ENCODE measurements at regions not wholly inside any gene's neighbourhood (a gene's known extent, or its start where the extent isn't known, plus 50 kb on each side); places are given as distances from the start of the nearest gene placed in this dataset.
"Not testable (repeated sequence)": the region's sequence is repeated elsewhere in the genome, so short reads cannot be mapped to it uniquely, and the experiment has no call there.

GRCh38 chrX:20693078-20693477 lies 426.4 kb upstream of the RPS6KA3 start:
- DNase-seq: no peak

GRCh38 chrX:20686256-20686655 lies 419.5 kb upstream of the RPS6KA3 start:
- no peak for DNase-seq

- no peak for DNase-seq
Observed at GRCh38 chrX:20685652-20686051, 418.9 kb upstream of the RPS6KA3 start.

- DNase-seq: no peak
Observed at GRCh38 chrX:20681683-20682082, 415.0 kb upstream of the RPS6KA3 start.

GRCh38 chrX:20680998-20681397 lies 414.3 kb upstream of the RPS6KA3 start:
- DNase-seq: no peak

GRCh38 chrX:20672476-20672875 lies 405.8 kb upstream of the RPS6KA3 start:
- DNase-seq: no peak

- not testable (repeated sequence) for DNase-seq
Observed at GRCh38 chrX:20671746-20672145, 405.0 kb upstream of the RPS6KA3 start.

GRCh38 chrX:20670611-20671010 lies 403.9 kb upstream of the RPS6KA3 start:
- no peak for DNase-seq

- DNase-seq: no peak
Observed at GRCh38 chrX:20668550-20668949, 401.8 kb upstream of the RPS6KA3 start.

- no peak for DNase-seq
Observed at GRCh38 chrX:20666331-20666730, 399.6 kb upstream of the RPS6KA3 start.

GRCh38 chrX:20665481-20665880 lies 398.8 kb upstream of the RPS6KA3 start:
- no peak for DNase-seq

- no peak for DNase-seq
Observed at GRCh38 chrX:20664774-20665173, 398.1 kb upstream of the RPS6KA3 start.

GRCh38 chrX:20664131-20664530 lies 397.4 kb upstream of the RPS6KA3 start:
- DNase-seq: no peak

- DNase-seq: no peak
Observed at GRCh38 chrX:20663336-20663735, 396.6 kb upstream of the RPS6KA3 start.

GRCh38 chrX:20656721-20657120 lies 390.0 kb upstream of the RPS6KA3 start:
- no peak for DNase-seq

GRCh38 chrX:20654596-20655106 lies 387.9 kb upstream of the RPS6KA3 start:
- DNase-seq: no peak

- no peak for DNase-seq
Observed at GRCh38 chrX:20653070-20653469, 386.4 kb upstream of the RPS6KA3 start.

GRCh38 chrX:20641954-20642353 lies 375.2 kb upstream of the RPS6KA3 start:
- no peak for DNase-seq

- no peak for DNase-seq
Observed at GRCh38 chrX:20639115-20639514, 372.4 kb upstream of the RPS6KA3 start.

GRCh38 chrX:20637351-20637750 lies 370.6 kb upstream of the RPS6KA3 start:
- no peak for DNase-seq

GRCh38 chrX:20633451-20633850 lies 366.7 kb upstream of the RPS6KA3 start:
- DNase-seq: no peak

- no peak for DNase-seq
Observed at GRCh38 chrX:20623448-20623847, 356.7 kb upstream of the RPS6KA3 start.

GRCh38 chrX:20620306-20620705 lies 353.6 kb upstream of the RPS6KA3 start:
- DNase-seq: no peak

GRCh38 chrX:20609916-20610415 lies 343.3 kb upstream of the RPS6KA3 start:
- DNase-seq: no peak

GRCh38 chrX:20606831-20607230 lies 340.1 kb upstream of the RPS6KA3 start:
- DNase-seq: no peak

GRCh38 chrX:20596856-20597255 lies 330.1 kb upstream of the RPS6KA3 start:
- DNase-seq: no peak

All from CD4-positive, alpha-beta T cell treated with Interleukin-4 for 1 hour (primary cell).